ENCODE measurements at regions not wholly inside any gene's neighbourhood (a gene's known extent, or its start where the extent isn't known, plus 50 kb on each side); places are given as distances from the start of the nearest gene placed in this dataset.
"Not testable (repeated sequence)": the region's sequence is repeated elsewhere in the genome, so short reads cannot be mapped to it uniquely, and the experiment has no call there.

GRCh38 chr6:133114973-133115372 lies 126.2 kb upstream of the EYA4 start:
- H3K36me3 ChIP-seq: no peaks in the 10 kb centered on the region
- DNase-seq: no peak
- H3K9me3 ChIP-seq (replicated peaks): peaks cover 12% of the 10 kb centered on the region; the same call in 1 of the 2 replicates
- H3K27me3 ChIP-seq: no peaks in the 10 kb centered on the region
- no peak overlapping the region for H3K4me3 ChIP-seq
- no peaks in the 10 kb centered on the region for H3K4me1 ChIP-seq
- H3K27ac ChIP-seq: no peak overlapping the region

DNA sequence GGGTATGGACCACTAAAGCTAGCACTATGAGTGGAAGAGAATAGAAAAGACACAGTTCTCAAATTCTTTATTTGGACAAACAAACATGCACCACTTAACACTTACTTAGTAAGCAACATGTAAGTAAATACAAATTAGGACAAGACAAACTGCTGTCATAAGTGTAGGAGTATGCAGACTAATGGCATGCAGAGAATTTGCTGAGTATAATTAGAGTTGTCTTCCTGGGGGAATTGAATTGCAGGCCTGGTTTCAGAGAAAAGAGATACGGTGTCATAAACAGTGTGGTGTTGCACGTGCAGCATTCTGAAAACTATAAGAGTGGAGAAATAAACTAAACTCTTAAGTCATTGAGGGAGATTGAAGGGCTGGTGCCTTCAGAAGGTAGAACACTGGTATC lies 125.2 kb upstream of the EYA4 start:
- Histone ChIP-seq H3K4me3 (no peak overlapping the region), H3K9me3 (replicated peaks) (peaks cover 12% of the 10 kb centered on the region; the same call in 1 of the 2 replicates), H3K4me1 (no peaks in the 10 kb centered on the region), H3K36me3 (no peaks in the 10 kb centered on the region), H3K27ac (no peak overlapping the region), H3K27me3 (no peaks in the 10 kb centered on the region)
- no peak for DNase-seq

GRCh38 chr6:133128191-133128590 lies 113.0 kb upstream of the EYA4 start:
- Histone ChIP-seq H3K4me1 (peaks cover 19% of the 10 kb centered on the region), H3K27ac (no peak overlapping the region), H3K36me3 (no peaks in the 10 kb centered on the region), H3K27me3 (no peaks in the 10 kb centered on the region), H3K9me3 (replicated peaks) (no peaks in the 10 kb centered on the region), H3K4me3 (no peak overlapping the region)
- no peak for DNase-seq

GRCh38 chr6:133129556-133129955 lies 111.6 kb upstream of the EYA4 start:
- DNase-seq: no peak
- H3K4me3 ChIP-seq: no peak overlapping the region
- H3K4me1 ChIP-seq: peaks cover 25% of the 10 kb centered on the region

DNA sequence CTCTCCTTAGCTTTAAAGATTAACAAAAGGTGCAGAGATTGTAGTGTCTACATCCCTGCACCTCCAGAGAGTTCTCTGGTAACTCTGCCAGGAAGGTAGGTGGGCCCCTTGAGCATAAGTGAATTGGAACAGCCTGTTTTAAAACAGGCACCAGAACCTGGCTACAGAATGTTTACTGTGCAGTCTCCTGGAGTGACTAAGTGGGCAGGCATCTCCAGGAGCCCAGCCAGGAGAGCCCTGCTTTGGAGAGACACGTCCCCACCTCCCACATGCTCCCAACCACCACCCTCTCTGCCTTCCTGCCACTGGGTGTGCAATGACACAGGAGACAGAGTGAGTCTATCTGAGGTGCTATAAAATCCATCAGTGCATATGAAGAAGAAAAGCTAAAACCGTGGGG lies 110.3 kb upstream of the EYA4 start:
- Histone ChIP-seq H3K4me1 (peaks cover 25% of the 10 kb centered on the region), H3K9me3 (replicated peaks) (no peaks in the 10 kb centered on the region), H3K27ac (peak overlapping the region; percentile 85), H3K4me3 (no peak overlapping the region), H3K36me3 (no peaks in the 10 kb centered on the region), H3K27me3 (no peaks in the 10 kb centered on the region)
- DNase-seq: peak; percentile 43 to 49

More at GRCh38 chr6:133129556-133129955, 111.6 kb upstream of the EYA4 start:
- Histone ChIP-seq H3K27me3 (no peaks in the 10 kb centered on the region), H3K36me3 (no peaks in the 10 kb centered on the region), H3K27ac (no peak overlapping the region), H3K9me3 (replicated peaks) (no peaks in the 10 kb centered on the region)

DNA sequence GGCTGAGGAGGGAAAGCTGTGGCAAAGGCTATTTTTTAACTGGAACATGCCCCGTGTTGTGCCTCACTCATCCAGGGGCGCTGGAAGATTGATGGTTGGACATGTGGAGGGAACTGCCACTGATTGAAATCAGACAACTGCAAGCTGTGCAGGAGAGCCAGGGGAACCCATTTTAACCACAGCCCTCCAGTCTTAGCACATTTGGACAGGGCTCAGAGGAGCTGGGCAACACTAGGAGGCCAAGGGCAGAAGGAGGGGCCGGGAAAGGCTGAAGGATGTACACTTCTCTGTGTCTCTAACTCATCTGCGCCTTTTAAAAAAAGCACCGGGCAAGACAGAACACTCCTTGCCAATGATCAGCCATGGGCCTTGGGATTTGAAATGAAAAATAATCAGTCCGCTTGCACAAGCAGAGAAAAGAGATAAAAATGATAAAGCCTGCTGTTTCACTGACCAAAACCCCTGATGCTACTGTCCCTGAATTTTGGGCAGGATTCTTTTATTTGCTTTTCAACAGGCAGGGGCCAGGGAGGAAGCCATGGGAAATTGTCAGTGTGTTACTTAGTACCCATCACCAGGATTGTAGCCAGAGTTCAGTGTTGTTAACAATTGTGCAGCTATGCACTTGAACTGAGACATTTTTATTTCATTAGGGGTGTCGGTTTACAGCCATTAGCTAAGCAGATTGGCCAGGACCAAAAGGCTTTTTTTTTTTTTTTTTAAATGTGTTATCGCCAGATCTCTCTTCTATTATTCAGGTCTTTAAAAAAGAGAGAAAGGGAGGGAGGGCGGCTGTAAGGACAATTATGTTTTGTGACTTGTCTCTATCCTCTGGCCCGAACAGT lies 109.3 kb upstream of the EYA4 start:
- H3K27me3 ChIP-seq: no peaks in the 10 kb centered on the region
- no peaks in the 10 kb centered on the region for H3K9me3 ChIP-seq (replicated peaks)
- H3K27ac ChIP-seq: peak overlapping the region; percentile 85
- H3K4me3 ChIP-seq: peak overlapping the region; percentile 47
- DNase-seq: peak; percentile 83 to 91
- H3K4me1 ChIP-seq: peaks cover 31% of the 10 kb centered on the region
- no peaks in the 10 kb centered on the region for H3K36me3 ChIP-seq

GRCh38 chr6:133132466-133132971 lies 108.6 kb upstream of the EYA4 start:
- Histone ChIP-seq H3K4me1 (peaks cover 34% of the 10 kb centered on the region), H3K9me3 (replicated peaks) (no peaks in the 10 kb centered on the region), H3K27ac (peak overlapping the region; percentile 85), H3K27me3 (no peaks in the 10 kb centered on the region), H3K4me3 (peak overlapping the region; percentile 47), H3K36me3 (no peaks in the 10 kb centered on the region)
- peak; percentile 84 to 90 for DNase-seq

- Histone ChIP-seq H3K4me3 (no peak overlapping the region), H3K4me1 (peaks cover 23% of the 10 kb centered on the region), H3K36me3 (no peaks in the 10 kb centered on the region), H3K27ac (no peak overlapping the region), H3K27me3 (no peaks in the 10 kb centered on the region), H3K9me3 (replicated peaks) (no peaks in the 10 kb centered on the region)
- peak in 1 of 2 experiments; percentile 37 for DNase-seq
These were observed 104.8 kb upstream of the EYA4 start for GRCh38 chr6:133136177-133136880.

DNA sequence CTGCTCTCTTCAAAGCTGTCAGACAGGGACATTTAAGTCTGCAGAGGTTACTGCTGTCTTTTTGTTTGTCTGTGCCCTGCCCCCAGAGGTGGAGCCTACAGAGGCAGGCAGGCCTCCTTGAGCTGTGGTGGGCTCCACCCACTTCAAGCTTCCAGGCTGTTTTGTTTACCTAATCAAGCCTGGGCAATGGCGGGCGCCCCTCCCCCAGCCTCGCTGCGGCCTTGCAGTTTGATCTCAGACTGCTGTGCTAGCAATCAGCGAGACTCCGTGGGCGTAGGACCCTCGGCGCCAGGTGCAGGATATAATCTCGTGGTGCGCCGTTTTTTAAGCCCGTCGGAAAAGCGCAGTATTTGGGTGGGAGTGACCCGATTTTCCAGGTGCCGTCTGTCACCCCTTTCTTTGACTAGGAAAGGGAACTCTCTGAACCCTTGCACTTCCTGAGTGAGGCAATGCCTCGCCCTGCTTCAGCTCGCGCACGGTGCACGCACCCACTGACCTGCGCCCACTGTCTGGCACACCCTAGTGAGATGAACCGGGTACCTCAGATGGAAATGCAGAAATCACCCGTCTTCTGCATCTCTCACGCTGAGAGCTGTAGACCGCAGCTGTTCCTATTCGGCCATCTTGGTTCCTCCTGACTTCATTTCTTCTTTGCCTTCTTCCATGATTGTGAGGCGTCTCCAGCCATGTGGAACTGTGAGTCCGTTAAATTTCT lies 93.5 kb upstream of the EYA4 start:
- DNase-seq; H3K36me3 ChIP-seq; H3K9me3 ChIP-seq (replicated peaks): not testable (repeated sequence)

DNA sequence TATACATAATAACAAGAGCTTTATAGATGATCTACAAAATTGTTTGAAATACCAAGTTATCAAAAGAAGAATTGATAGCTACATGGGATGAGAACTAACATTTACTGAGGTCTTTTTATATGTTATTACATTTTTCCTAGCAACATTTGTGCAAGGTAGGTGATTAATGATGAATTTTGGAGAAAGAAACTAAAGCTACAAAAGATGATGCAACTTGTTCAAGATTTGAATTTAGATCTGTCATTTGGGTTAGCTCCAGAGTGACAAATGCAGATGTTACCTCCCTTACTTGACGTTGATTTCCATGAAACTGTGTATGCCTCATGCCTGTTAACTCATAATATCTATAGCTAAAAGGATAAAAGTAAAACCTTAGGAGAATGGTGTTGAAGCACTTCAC lies 84.5 kb upstream of the EYA4 start:
- peaks cover 3% of the 10 kb centered on the region for H3K9me3 ChIP-seq (replicated peaks)
- H3K27ac ChIP-seq: no peak overlapping the region
- H3K4me1 ChIP-seq: no peaks in the 10 kb centered on the region
- no peaks in the 10 kb centered on the region for H3K27me3 ChIP-seq
- no peak overlapping the region for H3K4me3 ChIP-seq
- no peaks in the 10 kb centered on the region for H3K36me3 ChIP-seq
- DNase-seq: no peak

More for the DNA sequence above, 93.5 kb upstream of the EYA4 start:
- not testable (repeated sequence) for H3K27me3 ChIP-seq, H3K4me3 ChIP-seq, H3K4me1 ChIP-seq, H3K27ac ChIP-seq

- Histone ChIP-seq H3K27ac (no peak overlapping the region), H3K9me3 (replicated peaks) (peaks cover 3% of the 10 kb centered on the region; the same call in 1 of the 2 replicates), H3K4me3 (no peak overlapping the region), H3K4me1 (no peaks in the 10 kb centered on the region), H3K27me3 (no peaks in the 10 kb centered on the region), H3K36me3 (no peaks in the 10 kb centered on the region)
- DNase-seq: no peak
These were observed 83.2 kb upstream of the EYA4 start for GRCh38 chr6:133157995-133158394.

- Histone ChIP-seq H3K4me3 (no peak overlapping the region), H3K4me1 (no peaks in the 10 kb centered on the region), H3K27ac (no peak overlapping the region), H3K9me3 (replicated peaks) (peaks cover 3% of the 10 kb centered on the region; the same call in 1 of the 2 replicates), H3K27me3 (no peaks in the 10 kb centered on the region), H3K36me3 (no peaks in the 10 kb centered on the region)
- no peak for DNase-seq
These were observed 81.8 kb upstream of the EYA4 start for GRCh38 chr6:133159255-133159795.

- Histone ChIP-seq H3K4me1 (no peaks in the 10 kb centered on the region), H3K9me3 (replicated peaks) (peaks cover 3% of the 10 kb centered on the region; the same call in 1 of the 2 replicates), H3K36me3 (no peaks in the 10 kb centered on the region), H3K27me3 (no peaks in the 10 kb centered on the region), H3K4me3 (no peak overlapping the region), H3K27ac (no peak overlapping the region)
- no peak for DNase-seq
These were observed 80.6 kb upstream of the EYA4 start for GRCh38 chr6:133160536-133160935.

GRCh38 chr6:133165235-133165634 lies 75.9 kb upstream of the EYA4 start:
- Histone ChIP-seq H3K27ac (no peak overlapping the region), H3K4me3 (no peak overlapping the region), H3K27me3 (no peaks in the 10 kb centered on the region), H3K9me3 (replicated peaks) (0 out of 2 replicates have a peak, but pooled peaks cover 3% of the 10 kb centered on the region), H3K36me3 (no peaks in the 10 kb centered on the region), H3K4me1 (peaks cover 13% of the 10 kb centered on the region)
- DNase-seq: no peak

Measured in SJCRH30 (cell line).